Loucy (cell line): ENCODE measurements at regions not wholly inside any gene's neighbourhood (a gene's known extent, or its start where the extent isn't known, plus 50 kb on each side); places are given as distances from the start of the nearest gene placed in this dataset.

Experiments
- EZH2phosphoT487 ChIP-seq: fragments of 200-600 bp; IDR thresholded peaks from 2 replicates; pipeline ENCODE4 v1.6.1; 2018; ENCODE audit warnings: antibody characterized with exemption, mild to moderate bottlenecking, moderate library complexity, borderline replicate concordance
- TF ChIP-seq, protein P1 (sequence below): fragments of 200-600 bp; sonication (generic); conservative IDR thresholded peaks from 2 replicates; pipeline ENCODE4 v1.5.1; 2014; ENCODE audit warnings: mild to moderate bottlenecking, antibody characterized with exemption, low read length

DNA sequence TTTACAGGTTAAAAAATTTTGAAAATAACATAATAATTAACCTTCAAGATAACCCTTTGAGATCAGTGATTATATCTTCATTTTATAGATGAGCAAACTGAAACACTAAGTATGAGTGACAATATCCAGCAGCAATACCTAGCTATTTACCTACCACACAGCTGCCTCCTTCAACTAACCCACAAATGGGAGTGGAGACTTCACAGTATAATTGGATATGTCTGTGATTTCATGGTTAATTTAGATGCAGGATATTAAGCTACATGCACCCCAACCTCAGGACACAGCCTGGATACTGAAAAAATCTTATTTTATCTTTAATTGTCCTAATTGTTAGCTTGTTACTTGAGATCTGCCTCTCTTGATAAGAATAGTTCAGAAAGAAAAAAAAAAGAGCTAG, 297.2 kb upstream of the ANO5 start:
- TF ChIP-seq EZH2phosphoT487: no peak
- TF ChIP-seq, protein P1, sequence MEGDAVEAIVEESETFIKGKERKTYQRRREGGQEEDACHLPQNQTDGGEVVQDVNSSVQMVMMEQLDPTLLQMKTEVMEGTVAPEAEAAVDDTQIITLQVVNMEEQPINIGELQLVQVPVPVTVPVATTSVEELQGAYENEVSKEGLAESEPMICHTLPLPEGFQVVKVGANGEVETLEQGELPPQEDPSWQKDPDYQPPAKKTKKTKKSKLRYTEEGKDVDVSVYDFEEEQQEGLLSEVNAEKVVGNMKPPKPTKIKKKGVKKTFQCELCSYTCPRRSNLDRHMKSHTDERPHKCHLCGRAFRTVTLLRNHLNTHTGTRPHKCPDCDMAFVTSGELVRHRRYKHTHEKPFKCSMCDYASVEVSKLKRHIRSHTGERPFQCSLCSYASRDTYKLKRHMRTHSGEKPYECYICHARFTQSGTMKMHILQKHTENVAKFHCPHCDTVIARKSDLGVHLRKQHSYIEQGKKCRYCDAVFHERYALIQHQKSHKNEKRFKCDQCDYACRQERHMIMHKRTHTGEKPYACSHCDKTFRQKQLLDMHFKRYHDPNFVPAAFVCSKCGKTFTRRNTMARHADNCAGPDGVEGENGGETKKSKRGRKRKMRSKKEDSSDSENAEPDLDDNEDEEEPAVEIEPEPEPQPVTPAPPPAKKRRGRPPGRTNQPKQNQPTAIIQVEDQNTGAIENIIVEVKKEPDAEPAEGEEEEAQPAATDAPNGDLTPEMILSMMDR: no peak
